CD14-positive monocyte (primary cell): ENCODE measurements at regions not wholly inside any gene's neighbourhood (a gene's known extent, or its start where the extent isn't known, plus 50 kb on each side); places are given as distances from the start of the nearest gene placed in this dataset.
A peak's percentile ranks its signal among the peaks of the same experiment; 100 is the strongest.

ENCODE experiments used
- DNase-seq, 3 donors: peaks; one replicate each; pipeline ENCODE4 v3.0.0-alpha.2; 2011 to 2022
- H2AFZ ChIP-seq: 2 replicates; pipeline ENCODE4 v1.6.0; 2012; ENCODE audit warnings: mild to moderate bottlenecking, low read depth, low read length, inconsistent platforms; ENCODE audit not compliant: insufficient read depth, poor library complexity, severe bottlenecking
- H3K27ac ChIP-seq, 2 donors: 1 replicate in 1 of 2; 2 replicates in 1 of 2; pipeline ENCODE4 v1.5.1; 2012 to 2013; ENCODE audit warnings: low read length in 2 of 2, control low read depth in 1 of 2, inconsistent platforms in 1 of 2, low read depth in 1 of 2, mild to moderate bottlenecking in 1 of 2
- H3K27me3 ChIP-seq, 2 donors: one replicate each; pipeline versions ENCODE4 v1.6.0 to v1.6.1; 2011 to 2013; ENCODE audit warnings: low read length in 2 of 2; ENCODE audit not compliant: control insufficient read depth in 2 of 2, insufficient read depth in 2 of 2
- H3K36me3 ChIP-seq, 2 donors: replicated peaks in 1 of 2; 1 replicate in 1 of 2; 2 replicates in 1 of 2; pipeline versions ENCODE4 v1.5.1 to v1.6.1; 2012 to 2013; ENCODE audit warnings: low read length in 2 of 2, control low read depth in 1 of 2, inconsistent platforms in 1 of 2, mild to moderate bottlenecking in 1 of 2; ENCODE audit not compliant: insufficient read depth in 2 of 2, control insufficient read depth in 1 of 2
- H3K4me1 ChIP-seq, 2 donors: 1 replicate in 1 of 2; 2 replicates in 1 of 2; pipeline versions ENCODE4 v1.5.1 to v1.6.1; 2012 to 2013; ENCODE audit warnings: low read length in 2 of 2, control low read depth in 1 of 2, inconsistent platforms in 1 of 2, mild to moderate bottlenecking in 1 of 2, moderate library complexity in 1 of 2; ENCODE audit not compliant: insufficient read depth in 2 of 2, control insufficient read depth in 1 of 2
- H3K4me2 ChIP-seq: replicated peaks from 2 replicates; pipeline ENCODE3; 2012; ENCODE audit warnings: low read length, moderate library complexity, mild to moderate bottlenecking; ENCODE audit not compliant: poor library complexity, severe bottlenecking; ENCODE audit errors: extremely low read depth
- H3K4me3 ChIP-seq, 3 experiments: fragments of 200-600 bp in 1 of 3; sonication (generic) in 1 of 3; replicated peaks in 1 of 3; 1 replicate in 2 of 3; 2 replicates in 1 of 3; pipeline ENCODE4 v1.5.1; 2011 to 2013; ENCODE audit warnings: low read length in 3 of 3, mild to moderate bottlenecking in 3 of 3, control low read depth in 2 of 3, low read depth in 2 of 3, inconsistent platforms in 1 of 3, moderate library complexity in 1 of 3
- H3K79me2 ChIP-seq: 2 replicates; pipeline ENCODE4 v1.6.0; 2012; ENCODE audit warnings: mild to moderate bottlenecking, control low read depth, inconsistent platforms, low read length, moderate library complexity; ENCODE audit not compliant: insufficient read depth
- H3K9ac ChIP-seq: 2 replicates; pipeline ENCODE4 v1.6.0; 2017; ENCODE audit warnings: low read length, mild to moderate bottlenecking; ENCODE audit not compliant: insufficient read depth, poor library complexity, severe bottlenecking
- H3K9me3 ChIP-seq, 2 donors: replicated peaks in 1 of 2; 1 replicate in 1 of 2; 2 replicates in 1 of 2; pipeline versions ENCODE4 v1.5.1 to v1.6.1; 2012 to 2013; ENCODE audit warnings: low read length in 2 of 2, control low read depth in 1 of 2; ENCODE audit not compliant: control insufficient read depth in 1 of 2, insufficient read depth in 1 of 2
- H4K20me1 ChIP-seq: 2 replicates; pipeline ENCODE4 v1.6.0; 2012; ENCODE audit warnings: mild to moderate bottlenecking, low read length, control low read depth, moderate library complexity; ENCODE audit not compliant: insufficient read depth
- H3K27ac Mint-ChIP-seq, 7 donors: one replicate each; pipeline ENCODE4 v1.8.0; 2020; ENCODE audit warnings: mild to moderate bottlenecking in 7 of 7, mixed read lengths in 7 of 7, moderate library complexity in 6 of 7, inconsistent platforms in 2 of 7
- H3K27me3 Mint-ChIP-seq, 3 donors: one replicate each; pipeline ENCODE4 v1.8.0; 2021 to 2022; ENCODE audit warnings: low read depth in 3 of 3, mild to moderate bottlenecking in 3 of 3, mixed read lengths in 3 of 3, moderate library complexity in 3 of 3, inconsistent platforms in 1 of 3
- H3K36me3 Mint-ChIP-seq, 2 donors: one replicate each; pipeline ENCODE4 v1.8.0; 2020; ENCODE audit warnings: mixed read lengths in 2 of 2, inconsistent platforms in 1 of 2, mild to moderate bottlenecking in 1 of 2
- H3K4me1 Mint-ChIP-seq: one replicate; pipeline ENCODE4 v1.8.0; 2020; ENCODE audit warnings: mild to moderate bottlenecking, mixed read lengths
- H3K4me3 Mint-ChIP-seq, 2 donors: one replicate each; pipeline ENCODE4 v1.8.0; 2020; ENCODE audit warnings: mild to moderate bottlenecking in 2 of 2, mixed read lengths in 2 of 2, moderate library complexity in 1 of 2
- H3K9me3 Mint-ChIP-seq, 7 donors: one replicate each; pipeline ENCODE4 v1.8.0; 2020 to 2022; ENCODE audit warnings: mixed read lengths in 7 of 7, mild to moderate bottlenecking in 6 of 7, moderate library complexity in 6 of 7, inconsistent platforms in 2 of 7
- CTCF ChIP-seq: fragments of 200-600 bp; IDR thresholded peaks from one replicate; pipeline ENCODE4 v1.8.0; 2022; ENCODE audit warnings: antibody characterized with exemption, mild to moderate bottlenecking
- WGBS: methylation state at CpG from one replicate; pipeline ENCODE4 v1.1.5; 2013; ENCODE audit warnings: missing lambda C conversion rate; ENCODE audit not compliant: insufficient coverage; 5-methylcytosine and 5-hydroxymethylcytosine counted together
- intact Hi-C, 2 donors: fragments of 100-400 bp; cut with micrococcal nuclease; formaldehyde crosslinking; loops; one replicate each; pipeline versions ENCODE4 v1.15.0 to v1.15.1; 2023

- H3K27me3 ChIP-seq = no peaks in the 10 kb centered on the region
- no peaks in the 10 kb centered on the region for H4K20me1 ChIP-seq
- H3K36me3 ChIP-seq = no peaks in the 10 kb centered on the region
- H3K9ac ChIP-seq = no peak overlapping the region
- intact Hi-C loops = no loop called here
- no peaks in the 10 kb centered on the region for H3K9me3 ChIP-seq
- no peak for TF ChIP-seq CTCF
- H2AFZ ChIP-seq = no peak overlapping the region
- Mint-ChIP-seq H3K4me3 (no peak overlapping the region), H3K27ac (no peak overlapping the region), H3K27me3 (peaks cover 1 to 4% (median 2%) of the 10 kb centered on the region in 3 donors), H3K9me3 (no peaks in the 10 kb centered on the region), H3K4me1 (no peaks in the 10 kb centered on the region), H3K36me3 (no peaks in the 10 kb centered on the region)
- no peak overlapping the region for H3K4me2 ChIP-seq
- no peak for DNase-seq
- no peaks in the 10 kb centered on the region for H3K4me1 ChIP-seq
- no peak overlapping the region for H3K4me3 ChIP-seq
- H3K79me2 ChIP-seq = no peaks in the 10 kb centered on the region
- H3K27ac ChIP-seq = no peak overlapping the region
- WGBS = 3% methylated on average over 3 of the region's 4 CpGs
Observed at GRCh38 chr2:16440898-16441297, 224.7 kb downstream of the CYRIA start.

- intact Hi-C loops = no loop called here
- Mint-ChIP-seq H3K4me3 (no peak overlapping the region), H3K36me3 (no peaks in the 10 kb centered on the region), H3K4me1 (no peaks in the 10 kb centered on the region), H3K27me3 (peaks cover 1 to 4% (median 2%) of the 10 kb centered on the region in 3 donors), H3K9me3 (no peaks in the 10 kb centered on the region), H3K27ac (peak overlapping the region in 1 of 7 donors; percentile 12)
- Histone ChIP-seq H2AFZ (no peak overlapping the region), H3K27ac (no peak overlapping the region), H3K9me3 (no peaks in the 10 kb centered on the region), H3K4me3 (no peak overlapping the region), H3K36me3 (no peaks in the 10 kb centered on the region), H4K20me1 (no peaks in the 10 kb centered on the region), H3K9ac (no peak overlapping the region), H3K4me2 (no peak overlapping the region), H3K27me3 (no peaks in the 10 kb centered on the region), H3K79me2 (no peaks in the 10 kb centered on the region), H3K4me1 (no peaks in the 10 kb centered on the region)
- no peak for DNase-seq
- TF ChIP-seq CTCF = no peak
- 6% methylated on average over 3 of the region's 8 CpGs for whole genome bisulfite sequencing
Observed at GRCh38 chr2:16438613-16439321, 226.9 kb downstream of the CYRIA start.
